ENCODE measurements at regions not wholly inside any gene's neighbourhood (a gene's known extent, or its start where the extent isn't known, plus 50 kb on each side); places are given as distances from the start of the nearest gene placed in this dataset.

DNA sequence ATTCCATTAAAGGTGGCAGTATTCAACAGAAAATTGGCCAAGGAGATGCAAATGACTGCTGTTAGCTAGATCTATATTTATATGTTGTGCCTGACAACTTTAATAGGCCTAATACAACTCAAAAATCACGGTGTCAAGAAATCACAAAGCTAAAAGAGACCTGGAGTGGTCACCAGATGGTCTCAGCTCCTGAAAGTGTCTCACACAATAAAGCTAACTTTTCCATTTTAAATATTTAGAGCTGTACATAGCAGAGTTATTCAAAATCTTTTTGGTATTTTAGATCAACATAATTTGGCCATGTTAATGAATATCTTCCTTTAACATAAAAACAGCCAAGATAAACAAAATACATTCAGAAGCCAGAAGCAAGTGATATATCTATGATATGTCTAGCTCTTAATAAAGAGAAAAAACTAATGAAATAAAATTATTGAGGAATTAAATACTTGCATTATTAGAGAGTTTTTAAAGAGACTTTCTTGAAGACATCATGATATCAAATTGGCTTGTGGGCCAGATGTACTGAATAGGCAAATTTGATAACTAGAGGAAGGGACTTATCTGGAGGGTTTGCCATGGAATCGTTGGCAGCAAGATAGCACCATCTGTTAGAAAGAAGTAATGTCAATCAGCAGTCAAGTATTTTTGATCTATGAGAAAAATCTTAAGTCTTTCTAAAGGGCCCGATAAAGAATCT is 84.9 kb upstream of the SCAF8 start:
- no peak overlapping the region for H3K4me3 ChIP-seq (ENCODE audit: low read depth in 1 of 3, low read length in 3 of 3)
- H3K9ac ChIP-seq (ENCODE audit: low read depth in 1 of 2, low read length in 2 of 2), result no peak overlapping the region
- no peak overlapping the region for H3K27ac ChIP-seq (ENCODE audit: low read depth in 1 of 2, low read length in 2 of 2)
- H3K4me1 ChIP-seq (ENCODE audit: control insufficient read depth in 4 of 4, insufficient read depth in 4 of 4, low read length in 3 of 4), result no peaks in the 10 kb centered on the region
- no peaks in the 10 kb centered on the region for H3K27me3 ChIP-seq (ENCODE audit: control insufficient read depth in 4 of 4, insufficient read depth in 4 of 4, low read length in 3 of 4)
- H3K9me3 ChIP-seq (ENCODE audit: control insufficient read depth in 4 of 4, low read length in 3 of 4), result no peaks in the 10 kb centered on the region
- WGBS, result 70% methylated on average over 3 of the region's 3 CpGs
- TF ChIP-seq HNF4A (conservative IDR thresholded peaks at IDR 0.05) (no peak), YY1 (IDR thresholded peaks at IDR 0.05) (no peak), NR2F2 (IDR thresholded peaks at IDR 0.05) (no peak), CTCF (IDR thresholded peaks at IDR 0.05; ENCODE audit: low read depth, low read length, missing input control) (no peak), RXRA (IDR thresholded peaks at IDR 0.05) (no peak), FOXA2 (IDR thresholded peaks at IDR 0.05) (no peak), FOXA1 (IDR thresholded peaks at IDR 0.05) (no peak), GABPA (IDR thresholded peaks at IDR 0.05 in 1 of 2, conservative IDR thresholded peaks at IDR 0.05 in 1 of 2) (no peak)
- H3K36me3 ChIP-seq (ENCODE audit: control insufficient read depth in 4 of 4, insufficient read depth in 3 of 4, low read depth in 1 of 4, low read length in 3 of 4), result no peaks in the 10 kb centered on the region
- no peak for DNase-seq (ENCODE audit: low spot score)

DNA sequence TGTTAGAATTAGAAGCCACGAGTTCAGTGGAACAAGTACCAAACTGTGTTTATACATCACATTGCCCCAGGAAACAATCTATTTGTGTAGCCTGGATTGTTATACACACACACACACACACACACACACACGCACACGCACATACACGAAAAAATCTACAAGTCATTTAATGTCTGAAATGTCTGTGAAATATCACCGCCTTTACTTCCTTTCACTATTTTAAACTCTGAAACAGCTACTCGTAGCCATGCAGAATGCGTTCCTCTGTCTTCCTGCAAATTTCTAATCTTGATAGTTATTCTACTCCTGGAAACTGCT is 84.4 kb upstream of the SCAF8 start:
- Histone ChIP-seq H3K27ac (ENCODE audit: low read depth in 1 of 2, low read length in 2 of 2) (peak overlapping the region in 1 of 2 donors; percentile 12), H3K4me1 (ENCODE audit: control insufficient read depth in 4 of 4, insufficient read depth in 4 of 4, low read length in 3 of 4) (no peaks in the 10 kb centered on the region), H3K4me3 (ENCODE audit: low read depth in 1 of 3, low read length in 3 of 3) (no peak overlapping the region), H3K9ac (ENCODE audit: low read depth in 1 of 2, low read length in 2 of 2) (no peak overlapping the region), H3K27me3 (ENCODE audit: control insufficient read depth in 4 of 4, insufficient read depth in 4 of 4, low read length in 3 of 4) (no peaks in the 10 kb centered on the region), H3K9me3 (ENCODE audit: control insufficient read depth in 4 of 4, low read length in 3 of 4) (no peaks in the 10 kb centered on the region), H3K36me3 (ENCODE audit: control insufficient read depth in 4 of 4, insufficient read depth in 3 of 4, low read depth in 1 of 4, low read length in 3 of 4) (no peaks in the 10 kb centered on the region)
- DNase-seq (ENCODE audit: low spot score), result no peak
- 76% methylated on average over 7 of the region's 7 CpGs for WGBS
- TF ChIP-seq NR2F2 (IDR thresholded peaks at IDR 0.05) (no peak), GABPA (IDR thresholded peaks at IDR 0.05 in 1 of 2, conservative IDR thresholded peaks at IDR 0.05 in 1 of 2) (no peak), EGR1 (IDR thresholded peaks at IDR 0.05; ENCODE audit: low read depth in 2 of 2) (no peak), CTCF (IDR thresholded peaks at IDR 0.05; ENCODE audit: low read depth, low read length, missing input control) (no peak), REST (IDR thresholded peaks at IDR 0.05) (no peak), SP1 (IDR thresholded peaks at IDR 0.05) (no peak), YY1 (IDR thresholded peaks at IDR 0.05) (no peak), HNF4A (conservative IDR thresholded peaks at IDR 0.05) (no peak), HNF4G (IDR thresholded peaks at IDR 0.05) (no peak), FOXA1 (IDR thresholded peaks at IDR 0.05) (no peak), RXRA (IDR thresholded peaks at IDR 0.05) (no peak)
- TF ChIP-seq, protein P1, sequence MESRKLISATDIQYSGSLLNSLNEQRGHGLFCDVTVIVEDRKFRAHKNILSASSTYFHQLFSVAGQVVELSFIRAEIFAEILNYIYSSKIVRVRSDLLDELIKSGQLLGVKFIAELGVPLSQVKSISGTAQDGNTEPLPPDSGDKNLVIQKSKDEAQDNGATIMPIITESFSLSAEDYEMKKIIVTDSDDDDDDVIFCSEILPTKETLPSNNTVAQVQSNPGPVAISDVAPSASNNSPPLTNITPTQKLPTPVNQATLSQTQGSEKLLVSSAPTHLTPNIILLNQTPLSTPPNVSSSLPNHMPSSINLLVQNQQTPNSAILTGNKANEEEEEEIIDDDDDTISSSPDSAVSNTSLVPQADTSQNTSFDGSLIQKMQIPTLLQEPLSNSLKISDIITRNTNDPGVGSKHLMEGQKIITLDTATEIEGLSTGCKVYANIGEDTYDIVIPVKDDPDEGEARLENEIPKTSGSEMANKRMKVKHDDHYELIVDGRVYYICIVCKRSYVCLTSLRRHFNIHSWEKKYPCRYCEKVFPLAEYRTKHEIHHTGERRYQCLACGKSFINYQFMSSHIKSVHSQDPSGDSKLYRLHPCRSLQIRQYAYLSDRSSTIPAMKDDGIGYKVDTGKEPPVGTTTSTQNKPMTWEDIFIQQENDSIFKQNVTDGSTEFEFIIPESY (IDR thresholded peaks at IDR 0.05), result no peak
- TF ChIP-seq, protein P2, sequence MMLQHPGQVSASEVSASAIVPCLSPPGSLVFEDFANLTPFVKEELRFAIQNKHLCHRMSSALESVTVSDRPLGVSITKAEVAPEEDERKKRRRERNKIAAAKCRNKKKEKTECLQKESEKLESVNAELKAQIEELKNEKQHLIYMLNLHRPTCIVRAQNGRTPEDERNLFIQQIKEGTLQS (IDR thresholded peaks at IDR 0.05), result no peak
